WTC11 (cell line): ENCODE measurements at regions not wholly inside any gene's neighbourhood (a gene's known extent, or its start where the extent isn't known, plus 50 kb on each side); places are given as distances from the start of the nearest gene placed in this dataset.

Experiments
- ATAC-seq: fragments of 200-7000 bp; cut with Tn5 transposase; 2 replicates; pipeline ENCODE4 v1.10.0; 2021; ENCODE audit warnings: mild to moderate bottlenecking, moderate library complexity
- CTCF ChIA-PET: fragments of 300-600 bp; sonication (Branson Sonifier 250); formaldehyde crosslinking; loops from one replicate; lab custom pipeline; 2021; ENCODE audit warnings: antibody characterized with exemption; lab: Charles Lee
- POLR2A ChIA-PET: fragments of 350-600 bp; sonication (Branson Sonifier 250); formaldehyde crosslinking; loops from one replicate; lab custom pipeline; 2021; ENCODE audit warnings: antibody characterized with exemption; lab: Charles Lee
- DNase-seq: peaks from one replicate; pipeline ENCODE4 v3.0.0; 2021; ENCODE audit warnings: low spot score
- H3K27ac Mint-ChIP-seq: 2 replicates; pipeline ENCODE4 v1.8.0; 2021; ENCODE audit warnings: mixed read lengths
- H3K27me3 Mint-ChIP-seq: 2 replicates; pipeline ENCODE4 v1.8.0; 2021; ENCODE audit warnings: low read depth, mild to moderate bottlenecking, moderate library complexity, mixed read lengths
- H3K36me3 Mint-ChIP-seq: 2 replicates; pipeline ENCODE4 v1.8.0; 2021; ENCODE audit warnings: mixed read lengths
- H3K4me1 Mint-ChIP-seq: 2 replicates; pipeline ENCODE4 v1.8.0; 2022; ENCODE audit warnings: mixed read lengths
- H3K4me3 Mint-ChIP-seq: 2 replicates; pipeline ENCODE4 v1.8.0; 2021; ENCODE audit warnings: mild to moderate bottlenecking, moderate library complexity, mixed read lengths
- H3K9me3 Mint-ChIP-seq: 2 replicates; pipeline ENCODE4 v1.8.0; 2021; ENCODE audit warnings: mixed read lengths
- ELF4 ChIP-seq: sonication (generic); formaldehyde crosslinking; IDR thresholded peaks from 2 replicates; pipeline ENCODE4 v1.8.1; 2022; ENCODE audit warnings: low read depth, mild to moderate bottlenecking, moderate library complexity, missing genetic modification reagents
- EMX1 ChIP-seq: fragments of 250-450 bp; sonication (Bioruptor Pico); IDR thresholded peaks from 2 replicates; pipeline ENCODE4 v1.8.0; 2021; ENCODE audit warnings: mild to moderate bottlenecking
- GABPB1 ChIP-seq: sonication (generic); formaldehyde crosslinking; IDR thresholded peaks from 2 replicates; pipeline ENCODE4 v1.8.1; 2023; ENCODE audit warnings: mild to moderate bottlenecking, missing genetic modification reagents
- HMGA2 ChIP-seq: fragments of 250-450 bp; sonication (Bioruptor Pico); IDR thresholded peaks from 2 replicates; pipeline ENCODE4 v1.4.0; 2021; ENCODE audit warnings: mild to moderate bottlenecking, moderate library complexity
- IRF2 ChIP-seq: sonication (generic); formaldehyde crosslinking; IDR thresholded peaks from 2 replicates; pipeline ENCODE4 v1.8.0; 2022; ENCODE audit warnings: low read depth, missing genetic modification reagents, borderline replicate concordance
- JAZF1 ChIP-seq: fragments of 250-450 bp; sonication (Bioruptor Pico); IDR thresholded peaks from 2 replicates; pipeline ENCODE4 v1.9.0; 2021; ENCODE audit warnings: moderate library complexity, mild to moderate bottlenecking, inconsistent platforms
- JUN ChIP-seq: sonication (generic); formaldehyde crosslinking; IDR thresholded peaks from 2 replicates; pipeline ENCODE4 v1.8.0; 2023; ENCODE audit warnings: mild to moderate bottlenecking, missing genetic modification reagents
- MXD4 ChIP-seq: fragments of 250-450 bp; sonication (Bioruptor Pico); IDR thresholded peaks from 2 replicates; pipeline ENCODE4 v1.8.0; 2021; ENCODE audit warnings: mild to moderate bottlenecking, moderate library complexity, borderline replicate concordance
- MYBL2 ChIP-seq: sonication (generic); formaldehyde crosslinking; IDR thresholded peaks from 2 replicates; pipeline ENCODE4 v1.8.1; 2023; ENCODE audit warnings: mild to moderate bottlenecking, moderate library complexity, missing genetic modification reagents
- NFE2L1 ChIP-seq: sonication (generic); formaldehyde crosslinking; IDR thresholded peaks from 2 replicates; pipeline ENCODE4 v1.8.1; 2023; ENCODE audit warnings: missing genetic modification reagents
- PRRX2 ChIP-seq: fragments of 250-450 bp; sonication (Bioruptor Pico); IDR thresholded peaks from 2 replicates; pipeline ENCODE4 v1.8.0; 2021; ENCODE audit warnings: mild to moderate bottlenecking
- RELA ChIP-seq: sonication (generic); formaldehyde crosslinking; IDR thresholded peaks from 2 replicates; pipeline ENCODE4 v1.8.1; 2022; ENCODE audit warnings: missing genetic modification reagents, mild to moderate bottlenecking, borderline replicate concordance
- SMAD3 ChIP-seq: sonication (generic); formaldehyde crosslinking; IDR thresholded peaks from 2 replicates; pipeline ENCODE4 v1.8.0; 2022; ENCODE audit warnings: missing genetic modification reagents, mild to moderate bottlenecking, borderline replicate concordance
- SOX15 ChIP-seq: fragments of 250-450 bp; sonication (Bioruptor Pico); IDR thresholded peaks from 2 replicates; pipeline ENCODE4 v1.9.0; 2021; ENCODE audit warnings: mild to moderate bottlenecking
- TCF7 ChIP-seq: sonication (generic); formaldehyde crosslinking; IDR thresholded peaks from 2 replicates; pipeline ENCODE4 v1.8.0; 2022; ENCODE audit warnings: mild to moderate bottlenecking, low read depth, missing genetic modification reagents, moderate library complexity
- ZBTB21 ChIP-seq: sonication (generic); formaldehyde crosslinking; IDR thresholded peaks from 2 replicates; pipeline ENCODE4 v1.8.1; 2023; ENCODE audit warnings: mild to moderate bottlenecking, missing genetic modification reagents, borderline replicate concordance
- ZNF416 ChIP-seq: fragments of 250-450 bp; sonication (Bioruptor Pico); IDR thresholded peaks from 2 replicates; pipeline ENCODE4 v1.9.0; 2021; ENCODE audit warnings: mild to moderate bottlenecking, inconsistent platforms
- ZNF423 ChIP-seq: fragments of 250-450 bp; sonication (Bioruptor Pico); IDR thresholded peaks from 2 replicates; pipeline ENCODE4 v2.1.2; 2022; ENCODE audit warnings: mild to moderate bottlenecking, moderate library complexity
- TF ChIP-seq, protein P1 (sequence below): sonication (generic); formaldehyde crosslinking; IDR thresholded peaks from 2 replicates; pipeline ENCODE4 v1.8.0; 2022; ENCODE audit warnings: mild to moderate bottlenecking, missing genetic modification reagents
- TF ChIP-seq, protein P2 (sequence below): fragments of 250-450 bp; sonication (Bioruptor Pico); IDR thresholded peaks from 2 replicates; pipeline ENCODE4 v1.8.0; 2021; ENCODE audit warnings: mild to moderate bottlenecking
- TF ChIP-seq, protein P3 (sequence below): fragments of 250-450 bp; sonication (Bioruptor Pico); IDR thresholded peaks from 2 replicates; pipeline ENCODE4 v1.9.0; 2021; ENCODE audit warnings: mild to moderate bottlenecking
- TF ChIP-seq, protein P4 (sequence below): sonication (generic); formaldehyde crosslinking; IDR thresholded peaks from 2 replicates; pipeline ENCODE4 v1.8.1; 2022; ENCODE audit warnings: mild to moderate bottlenecking, missing genetic modification reagents, moderate library complexity, borderline replicate concordance

DNA sequence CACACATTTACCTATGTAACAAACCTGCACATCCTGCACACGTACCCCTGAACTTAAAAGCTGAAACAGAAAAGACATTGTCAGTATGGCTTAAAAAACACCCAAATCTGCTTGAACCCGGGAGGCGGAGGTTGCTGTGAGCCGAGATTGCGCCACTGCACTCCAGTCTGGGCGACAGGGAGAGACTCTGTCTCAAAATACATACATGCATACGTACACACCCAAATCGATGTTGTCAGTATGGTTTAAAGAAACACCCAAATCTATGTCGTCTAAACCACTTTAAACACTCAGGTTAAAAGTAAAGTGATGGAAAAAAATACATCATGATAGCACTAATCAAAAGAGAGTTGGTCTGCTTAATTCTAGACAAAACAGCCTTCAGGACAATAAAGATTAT, 257.5 kb downstream of the RPRM start:
- Mint-ChIP-seq H3K9me3 (peaks cover 11% of the 10 kb centered on the region), H3K4me1 (no peaks in the 10 kb centered on the region), H3K36me3 (peaks cover 4% of the 10 kb centered on the region; the same call in 1 of the 2 replicates), H3K4me3 (no peak overlapping the region), H3K27me3 (no peaks in the 10 kb centered on the region), H3K27ac (no peak overlapping the region)
- CTCF ChIA-PET = no interaction called here
- ATAC-seq (no peak), DNase-seq (no peak)
- POLR2A ChIA-PET = no interaction called here
- TF ChIP-seq ELF4 (no peak), SOX15 (no peak), SMAD3 (CRISPR knock-in tag) (no peak), EMX1 (CRISPR knock-in tag) (no peak), MYBL2 (CRISPR knock-in tag) (no peak), ZNF416 (CRISPR knock-in tag) (no peak), HMGA2 (no peak), MXD4 (no peak), ZBTB21 (CRISPR knock-in tag) (no peak), JUN (no peak), PRRX2 (CRISPR knock-in tag) (no peak), RELA (CRISPR knock-in tag) (no peak)
- TF ChIP-seq, protein P1, sequence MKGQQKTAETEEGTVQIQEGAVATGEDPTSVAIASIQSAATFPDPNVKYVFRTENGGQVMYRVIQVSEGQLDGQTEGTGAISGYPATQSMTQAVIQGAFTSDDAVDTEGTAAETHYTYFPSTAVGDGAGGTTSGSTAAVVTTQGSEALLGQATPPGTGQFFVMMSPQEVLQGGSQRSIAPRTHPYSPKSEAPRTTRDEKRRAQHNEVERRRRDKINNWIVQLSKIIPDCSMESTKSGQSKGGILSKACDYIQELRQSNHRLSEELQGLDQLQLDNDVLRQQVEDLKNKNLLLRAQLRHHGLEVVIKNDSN (CRISPR knock-in tag) = no peak
- TF ChIP-seq, protein P2, sequence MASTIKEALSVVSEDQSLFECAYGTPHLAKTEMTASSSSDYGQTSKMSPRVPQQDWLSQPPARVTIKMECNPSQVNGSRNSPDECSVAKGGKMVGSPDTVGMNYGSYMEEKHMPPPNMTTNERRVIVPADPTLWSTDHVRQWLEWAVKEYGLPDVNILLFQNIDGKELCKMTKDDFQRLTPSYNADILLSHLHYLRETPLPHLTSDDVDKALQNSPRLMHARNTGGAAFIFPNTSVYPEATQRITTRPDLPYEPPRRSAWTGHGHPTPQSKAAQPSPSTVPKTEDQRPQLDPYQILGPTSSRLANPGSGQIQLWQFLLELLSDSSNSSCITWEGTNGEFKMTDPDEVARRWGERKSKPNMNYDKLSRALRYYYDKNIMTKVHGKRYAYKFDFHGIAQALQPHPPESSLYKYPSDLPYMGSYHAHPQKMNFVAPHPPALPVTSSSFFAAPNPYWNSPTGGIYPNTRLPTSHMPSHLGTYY = no peak

DNA sequence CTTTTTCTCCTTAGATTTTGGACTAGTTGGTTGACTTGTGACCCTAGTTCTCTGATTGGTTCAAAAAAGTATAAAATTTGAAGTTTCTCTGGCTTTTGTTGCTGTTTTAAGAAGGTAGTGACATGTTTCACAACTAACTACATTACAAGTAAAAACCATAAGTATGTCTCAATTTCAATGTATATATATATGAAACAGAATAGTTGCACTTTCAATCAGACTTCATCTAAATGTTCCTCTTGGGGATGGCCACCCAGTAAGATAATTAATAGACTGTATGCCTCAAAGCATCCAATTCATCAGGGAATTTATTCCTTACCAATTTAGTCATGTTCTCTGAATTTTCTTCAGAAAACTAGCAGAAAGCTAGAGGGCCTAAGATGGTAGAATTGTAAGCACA, 259.7 kb downstream of the RPRM start:
- no peak for TF ChIP-seq SOX15
- TF ChIP-seq RELA (CRISPR knock-in tag) = no peak
- no peak for TF ChIP-seq JAZF1
- no peak for TF ChIP-seq GABPB1 (CRISPR knock-in tag)
- no peak for TF ChIP-seq NFE2L1 (CRISPR knock-in tag)
- no peak for TF ChIP-seq ELF4
- TF ChIP-seq, protein P3, sequence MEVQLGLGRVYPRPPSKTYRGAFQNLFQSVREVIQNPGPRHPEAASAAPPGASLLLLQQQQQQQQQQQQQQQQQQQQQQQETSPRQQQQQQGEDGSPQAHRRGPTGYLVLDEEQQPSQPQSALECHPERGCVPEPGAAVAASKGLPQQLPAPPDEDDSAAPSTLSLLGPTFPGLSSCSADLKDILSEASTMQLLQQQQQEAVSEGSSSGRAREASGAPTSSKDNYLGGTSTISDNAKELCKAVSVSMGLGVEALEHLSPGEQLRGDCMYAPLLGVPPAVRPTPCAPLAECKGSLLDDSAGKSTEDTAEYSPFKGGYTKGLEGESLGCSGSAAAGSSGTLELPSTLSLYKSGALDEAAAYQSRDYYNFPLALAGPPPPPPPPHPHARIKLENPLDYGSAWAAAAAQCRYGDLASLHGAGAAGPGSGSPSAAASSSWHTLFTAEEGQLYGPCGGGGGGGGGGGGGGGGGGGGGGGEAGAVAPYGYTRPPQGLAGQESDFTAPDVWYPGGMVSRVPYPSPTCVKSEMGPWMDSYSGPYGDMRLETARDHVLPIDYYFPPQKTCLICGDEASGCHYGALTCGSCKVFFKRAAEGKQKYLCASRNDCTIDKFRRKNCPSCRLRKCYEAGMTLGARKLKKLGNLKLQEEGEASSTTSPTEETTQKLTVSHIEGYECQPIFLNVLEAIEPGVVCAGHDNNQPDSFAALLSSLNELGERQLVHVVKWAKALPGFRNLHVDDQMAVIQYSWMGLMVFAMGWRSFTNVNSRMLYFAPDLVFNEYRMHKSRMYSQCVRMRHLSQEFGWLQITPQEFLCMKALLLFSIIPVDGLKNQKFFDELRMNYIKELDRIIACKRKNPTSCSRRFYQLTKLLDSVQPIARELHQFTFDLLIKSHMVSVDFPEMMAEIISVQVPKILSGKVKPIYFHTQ (CRISPR knock-in tag) = no peak
- no peak for TF ChIP-seq ZNF416 (CRISPR knock-in tag)
- TF ChIP-seq ZNF423 (CRISPR knock-in tag) = no peak
- TF ChIP-seq, protein P4, sequence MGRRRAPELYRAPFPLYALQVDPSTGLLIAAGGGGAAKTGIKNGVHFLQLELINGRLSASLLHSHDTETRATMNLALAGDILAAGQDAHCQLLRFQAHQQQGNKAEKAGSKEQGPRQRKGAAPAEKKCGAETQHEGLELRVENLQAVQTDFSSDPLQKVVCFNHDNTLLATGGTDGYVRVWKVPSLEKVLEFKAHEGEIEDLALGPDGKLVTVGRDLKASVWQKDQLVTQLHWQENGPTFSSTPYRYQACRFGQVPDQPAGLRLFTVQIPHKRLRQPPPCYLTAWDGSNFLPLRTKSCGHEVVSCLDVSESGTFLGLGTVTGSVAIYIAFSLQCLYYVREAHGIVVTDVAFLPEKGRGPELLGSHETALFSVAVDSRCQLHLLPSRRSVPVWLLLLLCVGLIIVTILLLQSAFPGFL = no peak
- no peak for TF ChIP-seq TCF7
- TF ChIP-seq ZBTB21 (CRISPR knock-in tag) = no peak
- TF ChIP-seq IRF2 (CRISPR knock-in tag) = no peak
- Mint-ChIP-seq H3K27ac (no peak overlapping the region), H3K36me3 (no peaks in the 10 kb centered on the region), H3K9me3 (no peaks in the 10 kb centered on the region), H3K4me1 (no peaks in the 10 kb centered on the region), H3K27me3 (no peaks in the 10 kb centered on the region), H3K4me3 (no peak overlapping the region)
- CTCF ChIA-PET = no interaction called here
- no peak for DNase-seq
- no peak for ATAC-seq
- POLR2A ChIA-PET = no interaction called here
